AG10803 (cell line): ENCODE measurements at regions not wholly inside any gene's neighbourhood (a gene's known extent, or its start where the extent isn't known, plus 50 kb on each side); places are given as distances from the start of the nearest gene placed in this dataset.

Experiments used
- DNase-seq: peaks from one replicate; pipeline ENCODE4 v3.0.0; 2010; ENCODE audit warnings: low read depth
- H3K4me3 ChIP-seq: 2 replicates; pipeline ENCODE4 v1.5.1; 2011; ENCODE audit warnings: mild to moderate bottlenecking, low read length, control low read depth
- TF ChIP-seq, protein P1 (sequence below): conservative IDR thresholded peaks from 2 replicates; pipeline ENCODE4 v1.5.1; 2011; ENCODE audit warnings: mild to moderate bottlenecking, low read length, control low read depth, inconsistent platforms

DNA sequence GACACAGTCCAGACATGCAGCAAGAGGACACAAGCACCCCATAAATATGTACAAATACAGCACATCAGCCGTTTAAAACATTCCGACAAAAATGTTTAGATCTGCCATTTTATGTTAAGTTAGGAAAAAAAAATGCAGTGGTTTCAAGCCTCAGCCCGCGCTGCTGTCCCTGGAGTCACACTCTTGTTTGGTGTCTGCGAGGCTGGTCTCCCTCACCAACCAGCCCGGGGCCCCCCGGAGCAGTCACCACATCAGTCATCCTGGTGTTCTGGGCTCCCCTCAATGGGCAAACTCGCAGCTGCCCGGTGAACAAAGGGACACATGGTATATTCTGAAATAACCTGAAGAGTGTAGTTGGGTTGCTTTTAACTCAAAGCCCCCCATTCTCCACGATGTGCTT lies 1022.2 kb downstream of the BRD1 start:
- TF ChIP-seq, protein P1, sequence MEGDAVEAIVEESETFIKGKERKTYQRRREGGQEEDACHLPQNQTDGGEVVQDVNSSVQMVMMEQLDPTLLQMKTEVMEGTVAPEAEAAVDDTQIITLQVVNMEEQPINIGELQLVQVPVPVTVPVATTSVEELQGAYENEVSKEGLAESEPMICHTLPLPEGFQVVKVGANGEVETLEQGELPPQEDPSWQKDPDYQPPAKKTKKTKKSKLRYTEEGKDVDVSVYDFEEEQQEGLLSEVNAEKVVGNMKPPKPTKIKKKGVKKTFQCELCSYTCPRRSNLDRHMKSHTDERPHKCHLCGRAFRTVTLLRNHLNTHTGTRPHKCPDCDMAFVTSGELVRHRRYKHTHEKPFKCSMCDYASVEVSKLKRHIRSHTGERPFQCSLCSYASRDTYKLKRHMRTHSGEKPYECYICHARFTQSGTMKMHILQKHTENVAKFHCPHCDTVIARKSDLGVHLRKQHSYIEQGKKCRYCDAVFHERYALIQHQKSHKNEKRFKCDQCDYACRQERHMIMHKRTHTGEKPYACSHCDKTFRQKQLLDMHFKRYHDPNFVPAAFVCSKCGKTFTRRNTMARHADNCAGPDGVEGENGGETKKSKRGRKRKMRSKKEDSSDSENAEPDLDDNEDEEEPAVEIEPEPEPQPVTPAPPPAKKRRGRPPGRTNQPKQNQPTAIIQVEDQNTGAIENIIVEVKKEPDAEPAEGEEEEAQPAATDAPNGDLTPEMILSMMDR, result no peak
- no peak for DNase-seq
- H3K4me3 ChIP-seq, result no peak overlapping the region

DNA sequence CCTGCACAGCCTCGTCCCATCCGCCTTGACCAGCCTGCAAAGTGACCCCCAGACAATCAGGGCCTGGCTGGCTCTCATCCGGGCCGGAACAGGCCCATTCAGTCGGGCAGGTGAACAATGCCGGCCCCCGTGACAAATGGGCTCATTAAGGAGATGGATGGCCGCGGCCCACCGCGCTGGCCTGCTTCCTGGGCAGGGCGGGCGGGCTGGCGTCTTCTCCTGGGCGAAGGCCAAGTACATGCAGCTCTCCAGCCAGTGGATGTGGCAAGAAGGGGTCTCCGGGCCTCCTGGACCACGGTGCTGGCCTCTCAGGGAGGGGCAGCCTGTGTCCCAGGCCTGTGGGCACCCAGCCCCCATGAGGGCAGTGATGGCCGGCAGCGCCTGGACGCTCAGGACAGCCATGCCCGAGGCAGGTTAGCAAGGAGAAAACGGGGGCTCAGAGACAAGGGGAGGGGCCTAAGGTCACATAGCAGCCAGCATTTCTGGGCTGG lies 1022.8 kb downstream of the BRD1 start:
- no peak for DNase-seq
- TF ChIP-seq, protein P1, result no peak
- H3K4me3 ChIP-seq, result no peak overlapping the region

DNA sequence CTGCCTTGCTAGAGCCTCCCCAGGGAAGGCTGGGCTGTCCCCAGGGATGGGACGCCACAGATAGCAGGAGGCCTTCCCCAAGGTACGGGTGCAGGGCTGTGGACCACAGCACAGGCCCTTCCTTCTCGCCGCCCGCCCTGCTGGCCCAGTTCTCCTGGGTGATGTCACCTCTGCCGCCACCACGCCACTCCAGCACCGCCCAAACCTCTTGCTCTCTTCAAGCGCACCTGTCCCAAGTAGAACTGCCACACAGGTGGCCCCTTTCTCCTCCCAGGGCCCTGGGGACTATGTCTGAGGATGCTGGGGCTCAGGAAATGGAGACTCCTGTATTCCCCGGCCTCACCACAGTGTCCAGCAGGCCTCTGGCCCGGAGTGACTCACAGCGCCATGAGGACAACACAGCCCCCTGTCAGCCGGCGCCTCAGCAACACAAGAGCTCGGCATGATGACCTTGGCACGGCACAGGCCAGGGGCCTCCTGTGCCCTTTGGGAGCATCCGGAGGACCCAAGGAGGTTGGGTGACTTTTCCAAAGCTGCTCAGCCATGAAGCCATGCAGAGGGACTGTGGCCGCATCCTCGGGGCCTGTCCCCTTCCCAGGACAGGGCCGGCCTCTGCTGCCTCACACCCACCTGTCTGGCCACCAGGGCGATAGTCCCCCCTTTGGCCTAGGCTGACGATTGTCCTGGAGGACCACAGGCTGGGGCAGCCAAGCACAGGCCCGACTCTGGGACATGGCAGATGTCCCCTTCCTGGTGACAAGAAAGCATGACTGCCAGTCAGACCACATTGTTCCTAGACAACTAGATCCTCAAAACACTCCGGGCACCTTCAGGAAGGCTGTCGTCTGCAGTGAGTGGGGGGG lies 1023.5 kb downstream of the BRD1 start:
- no peak overlapping the region for H3K4me3 ChIP-seq
- no peak for DNase-seq
- TF ChIP-seq, protein P1, result no peak

DNA sequence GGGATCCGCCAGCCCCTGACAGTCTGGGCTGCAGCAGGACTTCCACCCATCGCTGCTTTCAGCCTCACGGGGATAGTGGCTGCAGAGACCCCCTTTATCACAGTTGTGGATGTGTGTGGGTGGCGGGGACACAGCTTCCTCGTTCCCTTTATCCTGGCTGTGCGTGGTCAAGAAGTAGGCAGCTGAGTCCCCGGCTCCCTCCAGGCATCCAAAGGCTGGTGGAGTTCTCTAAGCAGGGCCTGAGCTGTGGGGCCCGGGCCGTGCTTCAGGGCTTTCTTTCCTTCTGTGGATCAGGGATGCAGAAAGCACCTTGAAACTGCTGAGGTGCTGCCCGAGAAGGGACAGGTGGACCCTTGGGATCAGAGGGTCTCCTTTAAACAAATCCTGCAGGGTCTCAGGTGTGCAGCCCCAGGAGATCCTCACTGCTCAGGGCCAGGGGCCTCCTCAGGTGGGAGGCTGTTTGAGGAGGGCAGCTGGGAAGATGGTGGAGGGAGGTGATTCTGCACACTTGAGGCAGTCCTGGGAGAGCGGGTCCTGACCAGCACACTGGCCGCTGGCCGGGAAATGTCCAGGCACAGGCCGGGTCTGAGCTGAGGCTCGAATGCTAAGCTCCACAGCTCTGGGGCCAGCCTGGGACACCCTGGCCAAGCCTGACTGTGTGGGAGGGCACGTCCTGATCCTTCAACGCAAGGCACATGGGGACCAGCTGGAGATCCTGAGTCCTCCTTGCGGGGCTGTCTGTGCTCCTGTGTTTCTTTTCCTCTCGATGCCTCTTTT lies 1024.3 kb downstream of the BRD1 start:
- no peak overlapping the region for H3K4me3 ChIP-seq
- DNase-seq, result no peak
- TF ChIP-seq, protein P1, result no peak

DNA sequence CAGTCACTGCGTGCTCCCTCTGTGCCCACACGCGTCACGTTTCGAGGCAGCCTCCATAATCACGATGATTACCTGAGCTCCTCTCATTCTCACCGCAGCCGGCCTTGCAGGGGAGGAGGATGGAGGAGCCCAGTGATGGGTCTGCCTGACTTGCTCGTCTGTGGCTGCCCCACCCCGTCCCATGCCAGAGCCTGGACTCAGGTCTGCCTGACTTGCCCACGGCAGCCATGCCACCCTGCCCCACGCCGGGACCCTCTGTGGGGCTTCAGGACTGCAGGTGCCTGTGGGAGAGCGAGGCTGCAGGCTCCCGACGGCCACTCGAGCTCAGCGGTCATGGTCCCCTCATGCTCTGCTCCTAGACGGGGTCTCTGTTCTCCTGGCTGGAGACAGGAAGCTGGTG lies 1025.1 kb downstream of the BRD1 start:
- DNase-seq, result no peak
- TF ChIP-seq, protein P1, result no peak
- no peak overlapping the region for H3K4me3 ChIP-seq

DNA sequence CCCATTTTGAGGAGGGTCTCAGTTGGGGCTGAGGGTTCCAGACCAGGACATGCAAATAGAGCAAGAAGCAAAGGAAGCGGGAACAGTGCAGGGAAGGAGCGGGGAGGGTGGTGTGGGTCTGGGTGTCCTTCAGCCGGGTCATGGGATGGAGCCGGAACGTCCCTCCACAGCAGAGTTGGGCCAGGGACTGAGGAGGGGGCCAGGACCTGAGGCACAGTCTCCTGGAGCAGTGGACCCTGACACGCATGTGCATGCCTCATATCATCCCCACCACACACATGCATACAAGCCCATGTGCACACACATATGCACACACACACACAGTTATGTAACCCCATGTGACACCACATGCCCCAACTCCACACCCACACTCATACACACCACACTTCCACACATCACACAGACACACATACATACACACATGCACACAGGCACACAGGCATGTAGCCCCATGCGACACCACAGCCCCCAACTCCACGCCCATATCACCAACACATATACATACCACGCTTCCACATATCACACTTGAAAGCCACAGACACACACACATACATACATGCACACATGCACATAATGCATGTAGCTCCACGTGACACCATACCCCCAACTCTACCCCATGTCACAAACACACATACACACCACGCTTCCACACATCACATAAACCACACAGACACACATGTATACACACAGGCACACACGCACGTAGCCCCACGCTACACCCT lies 1026.6 kb downstream of the BRD1 start:
- no peak overlapping the region for H3K4me3 ChIP-seq
- DNase-seq, result no peak
- TF ChIP-seq, protein P1, result no peak
